ENCODE measurements at regions not wholly inside any gene's neighbourhood (a gene's known extent, or its start where the extent isn't known, plus 50 kb on each side); places are given as distances from the start of the nearest gene placed in this dataset.

GRCh38 chr10:118977022-118977599, 52.4 kb upstream of the NANOS1 start:
- Mint-ChIP-seq H3K4me3 (ENCODE audit: low read depth) (no peak overlapping the region), H3K27ac (no peak overlapping the region), H3K4me1 (ENCODE audit: low read depth) (no peaks in the 10 kb centered on the region), H3K36me3 (ENCODE audit: low read depth) (no peaks in the 10 kb centered on the region), H3K9me3 (peaks cover 3% of the 10 kb centered on the region), H3K27me3 (ENCODE audit: low read depth) (peaks cover 16% of the 10 kb centered on the region)
- intact Hi-C loops (cut with micrococcal nuclease) = no loop called here
- no peak for DNase-seq (ENCODE audit: low spot score)

GRCh38 chr10:118977835-118978234, 51.7 kb upstream of the NANOS1 start:
- Mint-ChIP-seq H3K9me3 (peaks cover 3% of the 10 kb centered on the region), H3K4me3 (ENCODE audit: low read depth) (no peak overlapping the region), H3K36me3 (ENCODE audit: low read depth) (no peaks in the 10 kb centered on the region), H3K4me1 (ENCODE audit: low read depth) (no peaks in the 10 kb centered on the region), H3K27ac (no peak overlapping the region), H3K27me3 (ENCODE audit: low read depth) (peaks cover 14% of the 10 kb centered on the region)
- no peak for DNase-seq (ENCODE audit: low spot score)
- intact Hi-C loops (cut with micrococcal nuclease) = no loop called here

- peaks cover 9% of the 10 kb centered on the region for H3K27me3 Mint-ChIP-seq (ENCODE audit: low read depth)
- H3K4me3 Mint-ChIP-seq (ENCODE audit: low read depth) = no peak overlapping the region
- no peak for DNase-seq (ENCODE audit: low spot score)
Observed at GRCh38 chr10:118978316-118978997, 51.1 kb upstream of the NANOS1 start.

DNA sequence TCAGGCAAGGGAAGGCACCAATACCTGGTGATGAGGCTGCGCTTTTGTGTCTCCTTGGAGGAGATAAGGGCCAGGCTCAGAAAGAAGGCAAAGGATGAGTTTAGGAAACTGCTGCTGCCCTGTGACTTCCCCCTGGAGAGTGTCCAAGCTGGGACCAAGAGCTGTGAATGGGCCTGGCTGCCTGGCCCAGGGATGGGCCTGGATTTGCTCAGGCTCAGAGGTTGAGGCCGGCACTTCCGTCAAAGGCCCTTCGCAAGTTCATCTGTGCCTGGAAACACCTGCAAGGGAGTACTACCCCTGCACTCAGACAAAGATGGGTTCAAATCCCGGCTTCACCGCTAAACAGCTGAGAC, 50.5 kb upstream of the NANOS1 start:
- H3K27ac Mint-ChIP-seq = no peak overlapping the region
- no peak for DNase-seq (ENCODE audit: low spot score)
- no peaks in the 10 kb centered on the region for H3K9me3 Mint-ChIP-seq
- peaks cover 7% of the 10 kb centered on the region for H3K27me3 Mint-ChIP-seq (ENCODE audit: low read depth)
- intact Hi-C loops (cut with micrococcal nuclease) = no loop called here
- H3K4me3 Mint-ChIP-seq (ENCODE audit: low read depth) = no peak overlapping the region
- H3K36me3 Mint-ChIP-seq (ENCODE audit: low read depth) = no peaks in the 10 kb centered on the region
- H3K4me1 Mint-ChIP-seq (ENCODE audit: low read depth) = no peaks in the 10 kb centered on the region

More at GRCh38 chr10:118978316-118978997, 51.1 kb upstream of the NANOS1 start:
- Mint-ChIP-seq H3K4me1 (ENCODE audit: low read depth) (no peaks in the 10 kb centered on the region), H3K27ac (no peak overlapping the region), H3K36me3 (ENCODE audit: low read depth) (no peaks in the 10 kb centered on the region), H3K9me3 (peaks cover 3% of the 10 kb centered on the region)
- intact Hi-C loops (cut with micrococcal nuclease) = no loop called here

DNA sequence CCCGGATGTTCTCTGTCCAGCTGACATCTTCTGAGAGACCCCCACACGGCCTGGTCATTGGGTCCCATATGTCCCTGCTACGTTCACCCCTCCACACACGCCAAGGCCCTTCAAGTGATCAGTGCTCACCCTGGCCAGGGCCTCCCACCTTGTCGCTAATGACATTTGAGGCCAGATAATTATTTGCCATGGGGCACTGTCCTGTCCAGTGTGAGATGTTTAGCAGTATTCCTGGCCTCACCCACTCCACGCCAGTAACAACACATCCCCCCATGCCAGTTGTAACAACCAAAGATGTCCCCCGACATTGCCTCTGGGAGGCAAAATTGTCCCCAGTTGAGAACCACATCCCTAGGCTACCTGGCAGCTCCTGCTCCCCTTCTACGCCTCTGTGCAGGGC, 49.9 kb upstream of the NANOS1 start:
- Mint-ChIP-seq H3K4me1 (ENCODE audit: low read depth) (no peaks in the 10 kb centered on the region), H3K36me3 (ENCODE audit: low read depth) (no peaks in the 10 kb centered on the region), H3K27ac (no peak overlapping the region), H3K9me3 (peaks cover 6% of the 10 kb centered on the region), H3K27me3 (ENCODE audit: low read depth) (peaks cover 13% of the 10 kb centered on the region), H3K4me3 (ENCODE audit: low read depth) (no peak overlapping the region)
- no peak for DNase-seq (ENCODE audit: low spot score)
- intact Hi-C loops (cut with micrococcal nuclease) = no loop called here
